GM12865 (cell line): ENCODE measurements at regions not wholly inside any gene's neighbourhood (a gene's known extent, or its start where the extent isn't known, plus 50 kb on each side); places are given as distances from the start of the nearest gene placed in this dataset.

Experiments used
- DNase-seq: peaks from one replicate; pipeline ENCODE4 v3.0.0; 2010; ENCODE audit warnings: low read depth
- H3K4me3 ChIP-seq: 2 replicates; pipeline ENCODE4 v1.5.1; 2011; ENCODE audit warnings: mild to moderate bottlenecking, low read depth, low read length, control low read depth
- CTCF ChIP-seq: IDR thresholded peaks from 2 replicates; pipeline ENCODE4 v1.5.1; 2011; ENCODE audit warnings: low read length, control low read depth, low read depth, inconsistent platforms; ENCODE audit not compliant: insufficient read depth; ENCODE audit errors: missing control alignments

GRCh38 chr7:93830141-93830925 lies 60.2 kb downstream of the TFPI2 start:
- no peak for DNase-seq
- H3K4me3 ChIP-seq: no peak overlapping the region
- TF ChIP-seq CTCF: no peak

DNA sequence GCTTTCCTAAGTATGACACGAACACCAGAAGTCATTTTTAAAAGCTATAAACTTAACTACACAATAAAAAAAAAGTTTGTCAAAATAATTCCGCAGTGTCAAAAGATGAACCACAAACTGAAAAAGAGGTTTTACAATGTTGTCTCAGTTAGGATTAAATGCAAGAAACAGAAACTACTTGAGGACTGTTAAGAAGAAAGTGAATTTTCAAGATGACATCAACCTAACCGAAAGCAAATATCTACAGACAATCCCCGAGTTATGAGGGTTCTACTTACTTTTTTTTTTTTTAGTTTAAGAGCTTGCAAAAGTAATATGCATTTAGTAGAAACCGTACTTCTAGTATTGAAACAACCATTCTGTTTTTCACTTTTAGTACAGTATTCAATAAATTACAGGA lies 62.3 kb downstream of the TFPI2 start:
- no peak overlapping the region for H3K4me3 ChIP-seq
- TF ChIP-seq CTCF: no peak
- peak; percentile 41 for DNase-seq

- DNase-seq: no peak
- TF ChIP-seq CTCF: no peak
- H3K4me3 ChIP-seq: no peak overlapping the region
These were observed 66.9 kb downstream of the TFPI2 start for GRCh38 chr7:93823621-93824020.

DNA sequence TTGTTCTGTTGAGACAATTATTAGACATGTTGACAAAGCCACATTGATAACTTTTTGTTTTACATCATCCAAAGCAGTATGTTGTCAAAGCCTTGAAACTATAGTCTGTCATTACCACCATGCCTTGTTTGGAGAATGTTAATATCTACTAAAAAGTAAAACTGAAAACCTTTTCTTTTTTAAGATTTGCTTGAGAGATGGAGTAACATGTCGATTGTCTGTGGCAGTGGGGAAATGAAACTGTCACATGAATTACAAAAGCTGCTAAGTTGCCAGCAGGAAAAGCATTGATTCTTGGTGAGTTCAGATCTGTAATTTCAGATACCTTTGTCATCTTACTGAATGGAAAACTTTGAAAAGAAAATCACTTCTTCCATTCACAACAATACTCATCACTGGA lies 69.1 kb downstream of the TFPI2 start:
- DNase-seq: peak; percentile 22
- TF ChIP-seq CTCF: no peak
- no peak overlapping the region for H3K4me3 ChIP-seq

- no peak for TF ChIP-seq CTCF
- DNase-seq: no peak
- H3K4me3 ChIP-seq: no peak overlapping the region
These were observed 70.9 kb downstream of the TFPI2 start for GRCh38 chr7:93819699-93820098.

DNA sequence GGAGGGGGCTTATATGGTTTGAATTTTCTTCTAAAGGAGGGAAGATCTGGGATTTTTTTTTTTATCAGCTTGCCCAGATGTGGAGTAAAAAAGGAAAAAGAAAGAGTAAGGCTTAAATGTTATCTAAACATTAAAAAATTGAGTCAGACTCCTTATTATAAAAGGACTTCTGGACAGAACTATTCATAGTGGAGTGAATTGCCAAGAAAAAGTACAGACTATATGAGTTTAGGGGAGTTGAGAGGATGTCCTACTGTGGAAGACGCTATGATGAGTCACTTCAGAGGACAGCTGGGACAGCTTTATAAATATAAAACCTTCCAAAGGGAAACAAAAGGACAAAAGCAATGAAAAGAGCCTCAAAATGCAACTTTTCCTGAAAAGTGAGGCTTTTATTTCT lies 73.0 kb downstream of the TFPI2 start:
- no peak for DNase-seq
- H3K4me3 ChIP-seq: no peak overlapping the region
- TF ChIP-seq CTCF: no peak

DNA sequence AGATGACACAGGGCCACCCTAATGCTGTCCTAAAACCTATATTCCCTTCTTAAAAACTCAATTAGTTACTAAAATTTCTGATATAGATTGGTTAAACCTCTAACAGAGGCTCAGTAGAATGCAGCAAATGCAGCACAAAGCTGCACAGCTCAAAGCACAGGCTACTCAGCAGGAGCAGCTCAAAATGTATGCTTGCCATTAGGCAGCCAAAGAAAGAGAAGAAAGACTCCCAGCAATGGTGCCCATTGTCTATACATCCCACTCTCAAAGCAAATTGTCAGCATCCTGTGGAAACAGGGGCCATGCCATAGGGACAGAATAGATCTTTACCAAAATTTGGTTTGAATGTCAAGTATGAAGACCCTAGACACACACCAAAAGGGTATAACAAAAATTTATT lies 73.5 kb downstream of the TFPI2 start:
- DNase-seq: no peak
- no peak overlapping the region for H3K4me3 ChIP-seq
- no peak for TF ChIP-seq CTCF
